SHP77 (cell line): ENCODE measurements at regions not wholly inside any gene's neighbourhood (a gene's known extent, or its start where the extent isn't known, plus 50 kb on each side); places are given as distances from the start of the nearest gene placed in this dataset.
"Not testable (repeated sequence)": the region's sequence is repeated elsewhere in the genome, so short reads cannot be mapped to it uniquely, and the experiment has no call there.

Source experiments
- DNase-seq, 2 experiments: peaks; one replicate each; lab custom pipeline; 2025; lab: John Stamatoyannopoulos, UW

DNA sequence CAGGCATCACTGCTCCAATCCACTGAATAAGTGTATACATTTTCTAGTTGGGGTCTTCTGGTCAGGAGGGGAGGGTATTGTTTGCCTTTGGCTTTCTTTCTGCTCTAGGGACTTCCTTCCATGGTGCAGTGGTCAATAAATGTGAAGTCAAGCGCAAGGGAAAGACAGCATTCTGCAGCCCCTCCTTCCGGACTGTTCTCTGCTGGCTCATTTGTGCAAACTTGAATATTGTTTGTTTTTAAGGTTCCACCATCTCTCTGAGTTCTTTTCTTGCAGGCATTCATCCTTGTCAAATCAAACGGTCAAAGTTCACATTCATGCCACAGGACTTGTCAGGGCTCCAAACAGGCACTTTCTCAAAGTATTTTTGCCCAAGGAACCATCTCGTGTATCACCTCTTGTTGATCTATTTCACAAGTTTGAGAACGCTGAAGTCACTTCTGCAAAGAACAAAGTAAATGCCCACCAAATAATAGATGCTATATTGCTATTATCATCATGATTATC lies 205.6 kb upstream of the KAZN start:
- DNase-seq, result no peak

DNA sequence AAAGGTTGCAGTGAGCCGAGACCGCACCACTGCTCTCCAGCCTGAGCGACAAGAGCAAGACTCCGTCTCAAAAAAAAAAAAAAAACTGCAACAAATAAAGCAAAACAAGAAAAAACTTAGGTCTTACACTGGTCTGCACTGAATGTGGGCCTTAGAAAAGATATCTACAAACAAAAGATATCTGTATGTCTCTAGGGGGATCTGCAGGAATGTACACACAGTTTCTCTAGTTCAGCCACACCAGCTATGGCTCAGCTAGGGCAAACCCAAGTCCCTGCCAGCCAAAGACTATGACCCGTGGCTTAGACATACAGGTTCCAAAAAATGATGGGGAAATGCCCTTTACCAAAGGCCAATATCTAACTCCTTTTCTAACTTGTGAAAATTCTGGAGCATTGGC lies 202.4 kb upstream of the KAZN start:
- no peak for DNase-seq

GRCh38 chr1:14403961-14404645 lies 194.4 kb upstream of the KAZN start:
- DNase-seq, result no peak

DNA sequence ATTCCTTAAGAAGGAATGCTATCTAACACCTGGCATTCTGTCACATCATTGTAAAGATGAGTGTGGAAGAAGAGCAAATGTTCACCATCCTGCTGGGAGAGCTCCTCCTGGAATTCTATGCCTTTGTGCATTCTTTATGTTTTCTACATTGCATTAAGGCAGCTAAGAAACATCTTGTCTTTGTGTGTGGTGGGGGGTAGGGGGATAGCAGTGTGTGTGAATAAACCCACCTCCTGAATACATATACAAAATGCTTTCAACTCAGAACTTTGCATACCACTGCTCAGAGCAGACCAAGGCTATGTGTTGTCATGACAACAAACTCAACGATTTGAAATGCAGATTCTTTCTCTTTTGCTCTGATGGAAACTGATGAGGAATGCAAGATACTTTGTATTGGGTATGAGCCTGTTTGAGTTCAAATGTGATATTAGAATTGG lies 193.6 kb upstream of the KAZN start:
- DNase-seq, result no peak

DNA sequence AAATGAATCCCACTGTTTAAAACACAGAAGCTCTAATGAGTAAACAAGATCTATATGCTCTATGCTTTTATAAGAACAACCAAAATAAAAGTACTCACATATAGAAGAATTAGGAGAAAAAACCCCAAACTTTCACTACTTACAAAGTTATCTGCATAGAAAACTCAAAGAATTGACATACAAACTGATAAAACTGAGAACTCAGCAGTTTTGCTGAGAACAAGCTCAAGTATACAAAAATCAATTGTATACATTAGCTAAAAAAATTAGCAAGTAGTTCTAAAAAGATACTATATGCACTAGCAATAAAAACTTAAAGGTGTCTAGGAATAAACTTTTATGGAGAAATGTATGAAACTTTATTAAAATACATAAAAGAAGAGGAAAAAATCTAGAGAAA lies 186.2 kb upstream of the KAZN start:
- no peak for DNase-seq

DNA sequence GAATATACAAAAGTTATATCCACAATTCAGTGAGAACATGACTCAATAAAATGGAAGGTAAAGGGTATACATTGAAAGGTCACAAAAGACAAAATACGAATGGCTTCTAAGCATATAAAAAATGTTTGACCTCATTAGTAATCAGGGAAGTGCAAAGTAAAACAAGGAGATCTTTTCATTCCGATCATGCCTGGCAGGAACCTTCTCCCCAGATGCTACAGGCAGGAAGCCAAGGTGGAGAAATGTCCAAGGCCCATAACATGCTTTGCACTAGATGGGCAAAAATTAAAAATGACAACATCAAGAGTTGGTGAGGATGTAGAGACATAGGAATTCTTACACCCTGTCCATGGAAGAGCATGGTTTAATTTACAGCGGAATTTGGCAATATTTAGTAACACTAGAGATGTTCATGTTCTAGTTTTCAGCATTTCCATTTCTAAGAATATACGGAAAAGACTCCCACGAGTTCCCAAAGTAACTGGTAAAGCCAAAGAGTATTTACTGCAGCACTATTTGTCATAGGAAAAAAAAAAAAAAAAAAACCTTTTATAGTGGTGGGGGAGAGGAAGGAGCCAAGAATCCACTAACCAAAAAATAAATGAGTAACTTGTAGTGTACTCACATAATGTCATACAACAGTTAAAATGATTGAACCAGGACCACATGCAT lies 184.5 kb upstream of the KAZN start:
- DNase-seq, result no peak

DNA sequence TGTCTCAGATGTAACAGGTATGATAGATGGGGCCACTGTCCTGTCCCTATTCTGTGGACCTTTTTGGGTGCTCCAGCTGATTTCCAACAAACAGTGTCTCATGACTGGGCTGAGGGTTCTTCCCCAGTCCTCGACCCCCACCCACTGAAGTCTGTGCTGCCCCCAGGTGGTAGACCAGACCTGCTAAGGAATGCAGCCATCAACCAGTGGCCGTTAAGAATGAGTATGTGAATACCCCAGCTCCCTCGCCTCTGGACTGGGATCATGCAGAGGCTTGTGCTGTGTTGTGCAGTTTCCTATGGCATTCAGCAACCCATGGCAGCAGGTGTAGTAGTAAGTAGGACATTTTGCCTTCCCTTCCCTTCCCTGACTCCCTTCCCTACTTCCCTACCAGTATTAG lies 183.1 kb upstream of the KAZN start:
- peak in 1 of 2 experiments; percentile 12 for DNase-seq

- DNase-seq, result not testable (repeated sequence)
Measured at GRCh38 chr1:14419778-14420218, 178.7 kb upstream of the KAZN start.

DNA sequence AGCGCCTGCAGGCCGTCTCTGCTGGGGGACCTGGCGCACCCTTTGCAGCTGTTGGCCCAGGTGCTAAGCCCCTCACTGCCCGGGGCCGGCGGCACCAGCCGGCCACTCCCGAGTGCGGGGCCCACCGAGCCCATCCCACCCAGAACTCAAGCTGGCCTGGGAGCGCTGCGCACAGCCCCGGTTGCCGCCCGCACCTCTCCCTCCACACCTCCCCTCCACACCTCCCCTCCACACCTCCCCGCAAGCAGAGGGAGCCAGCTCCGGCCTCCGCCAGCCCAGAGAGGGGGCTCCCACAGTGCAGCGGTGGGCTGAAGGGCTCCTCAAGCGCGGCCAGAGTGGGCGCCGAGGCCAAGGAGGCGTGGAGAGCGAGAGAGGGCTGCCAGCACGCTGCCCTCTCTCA lies 177.8 kb upstream of the KAZN start:
- DNase-seq, result no peak

- no peak for DNase-seq
Measured at GRCh38 chr1:14421295-14421976, 177.0 kb upstream of the KAZN start.

GRCh38 chr1:14421977-14422609 lies 176.4 kb upstream of the KAZN start:
- DNase-seq, result peak in 1 of 2 experiments; percentile 14

DNA sequence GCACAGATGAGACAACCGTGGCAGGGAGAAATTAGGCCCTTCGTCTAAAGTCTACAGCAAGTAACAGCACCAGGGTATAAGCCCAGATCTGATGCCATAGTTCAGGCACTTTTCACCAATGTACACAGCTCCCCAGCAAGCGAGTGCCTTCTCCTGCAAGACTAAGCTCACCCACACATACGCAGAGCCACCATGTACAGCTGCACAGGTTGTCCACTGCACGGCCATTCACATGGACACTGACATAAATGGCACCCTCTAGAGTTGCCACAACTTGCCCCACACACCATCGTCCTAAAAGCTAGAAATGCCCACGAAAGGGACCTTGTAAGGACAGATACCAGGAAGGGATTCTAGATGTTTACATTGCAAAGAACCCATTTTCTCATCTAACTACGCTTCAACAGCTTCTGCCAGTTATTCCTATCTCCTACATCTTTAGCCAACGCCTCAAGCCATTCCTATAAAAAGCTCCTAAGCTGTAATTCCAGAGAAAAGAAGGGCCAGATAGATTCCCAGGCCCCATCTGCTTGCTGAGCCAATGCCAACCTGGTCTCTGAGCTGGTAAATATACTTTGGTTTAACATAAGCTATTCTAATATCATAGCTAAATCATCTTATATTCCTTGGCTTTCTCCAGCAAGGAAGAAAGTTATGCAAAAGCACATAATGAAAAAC lies 174.0 kb upstream of the KAZN start:
- DNase-seq, result no peak

GRCh38 chr1:14426854-14427253 lies 171.6 kb upstream of the KAZN start:
- no peak for DNase-seq

- DNase-seq, result no peak
Measured at GRCh38 chr1:14429577-14429976, 168.9 kb upstream of the KAZN start.

DNA sequence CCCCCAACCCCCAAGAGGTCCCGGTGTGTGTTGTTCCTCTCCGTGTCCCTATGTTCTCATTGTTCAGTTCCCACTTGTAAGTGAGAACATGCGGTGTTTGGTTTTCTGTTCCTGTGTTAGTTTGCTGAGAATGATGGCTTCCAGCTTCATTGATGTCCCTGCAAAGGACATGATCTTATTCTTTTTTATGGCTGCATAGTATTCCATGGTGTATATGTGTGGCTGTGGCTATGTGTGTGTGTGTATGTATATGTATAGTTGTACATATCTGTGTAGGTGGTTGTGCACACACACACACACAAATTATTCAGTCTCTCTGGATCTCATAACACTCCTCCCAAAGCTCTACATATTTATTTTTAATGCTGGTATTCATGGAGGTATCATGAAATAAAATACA lies 165.8 kb upstream of the KAZN start:
- not testable (repeated sequence) for DNase-seq

GRCh38 chr1:14435368-14436023 lies 163.0 kb upstream of the KAZN start:
- DNase-seq, result no peak

DNA sequence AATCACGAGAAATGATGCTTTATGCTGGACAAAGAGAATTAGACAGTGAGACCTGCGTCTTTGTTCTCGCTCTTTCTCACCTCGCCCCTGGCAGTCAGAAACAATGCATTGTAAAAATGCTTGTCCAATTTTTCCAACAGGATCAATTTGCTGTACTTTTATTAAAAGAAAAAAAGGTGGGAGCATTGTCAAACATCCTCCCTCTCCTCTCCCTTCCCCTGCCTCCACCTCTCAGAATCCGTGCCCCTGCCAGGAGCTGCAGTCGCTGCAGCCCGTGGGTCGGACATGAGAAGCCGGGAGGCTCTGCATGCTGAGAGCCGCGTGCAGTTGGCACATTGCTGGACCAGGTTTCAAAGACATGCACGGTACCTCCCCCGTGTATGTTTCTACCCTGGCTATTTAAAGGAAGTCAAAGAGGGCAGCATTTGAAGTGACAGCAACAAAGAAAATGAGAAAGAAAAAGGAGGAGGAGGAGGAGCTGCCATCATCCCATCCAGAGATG lies 161.0 kb upstream of the KAZN start:
- DNase-seq, result no peak

- no peak for DNase-seq
Measured at GRCh38 chr1:14438127-14438769, 160.2 kb upstream of the KAZN start.

- no peak for DNase-seq
Measured at GRCh38 chr1:14439015-14439414, 159.5 kb upstream of the KAZN start.

- DNase-seq, result no peak
Measured at GRCh38 chr1:14440166-14440565, 158.3 kb upstream of the KAZN start.

DNA sequence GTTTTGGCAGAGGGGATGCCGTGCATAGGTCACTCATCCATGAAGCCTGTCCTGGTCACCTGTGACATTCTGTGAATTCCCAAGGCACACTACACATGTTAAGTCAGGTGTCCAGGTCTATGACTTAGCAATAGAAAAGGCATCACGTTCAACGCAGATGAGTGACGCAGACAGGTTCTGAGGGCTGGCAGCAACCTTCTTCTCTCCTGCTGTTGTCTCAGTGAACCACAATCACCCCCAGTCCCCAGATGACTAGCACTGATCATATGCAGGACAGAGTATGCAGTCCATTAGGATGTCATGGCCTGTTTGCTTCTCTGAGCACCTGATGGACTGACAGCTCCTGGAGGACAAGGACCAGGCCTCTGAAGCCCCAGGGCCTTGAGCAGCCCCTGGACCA lies 157.8 kb upstream of the KAZN start:
- DNase-seq, result no peak
